ENCODE measurements at regions not wholly inside any gene's neighbourhood (a gene's known extent, or its start where the extent isn't known, plus 50 kb on each side); places are given as distances from the start of the nearest gene placed in this dataset.

DNA sequence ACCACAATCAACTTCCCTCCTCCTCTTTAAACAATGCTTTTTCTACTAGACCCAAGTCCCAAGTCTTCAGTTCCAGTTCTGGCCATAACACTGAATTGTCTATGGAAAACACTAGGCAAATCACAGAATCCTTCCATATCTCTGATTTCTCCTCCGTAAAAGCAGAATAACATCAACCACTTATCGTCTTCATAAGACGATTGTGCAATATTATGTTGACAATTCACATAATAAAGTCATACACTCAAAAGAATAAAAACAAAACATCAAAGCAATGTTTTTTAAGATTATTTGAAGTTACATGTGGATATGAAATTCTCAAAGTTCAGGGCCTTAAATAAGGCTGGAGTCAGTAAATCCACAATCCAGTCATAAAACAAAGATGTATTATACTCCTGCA, 84.4 kb downstream of the MTERF1 start:
- TF ChIP-seq, protein P1, sequence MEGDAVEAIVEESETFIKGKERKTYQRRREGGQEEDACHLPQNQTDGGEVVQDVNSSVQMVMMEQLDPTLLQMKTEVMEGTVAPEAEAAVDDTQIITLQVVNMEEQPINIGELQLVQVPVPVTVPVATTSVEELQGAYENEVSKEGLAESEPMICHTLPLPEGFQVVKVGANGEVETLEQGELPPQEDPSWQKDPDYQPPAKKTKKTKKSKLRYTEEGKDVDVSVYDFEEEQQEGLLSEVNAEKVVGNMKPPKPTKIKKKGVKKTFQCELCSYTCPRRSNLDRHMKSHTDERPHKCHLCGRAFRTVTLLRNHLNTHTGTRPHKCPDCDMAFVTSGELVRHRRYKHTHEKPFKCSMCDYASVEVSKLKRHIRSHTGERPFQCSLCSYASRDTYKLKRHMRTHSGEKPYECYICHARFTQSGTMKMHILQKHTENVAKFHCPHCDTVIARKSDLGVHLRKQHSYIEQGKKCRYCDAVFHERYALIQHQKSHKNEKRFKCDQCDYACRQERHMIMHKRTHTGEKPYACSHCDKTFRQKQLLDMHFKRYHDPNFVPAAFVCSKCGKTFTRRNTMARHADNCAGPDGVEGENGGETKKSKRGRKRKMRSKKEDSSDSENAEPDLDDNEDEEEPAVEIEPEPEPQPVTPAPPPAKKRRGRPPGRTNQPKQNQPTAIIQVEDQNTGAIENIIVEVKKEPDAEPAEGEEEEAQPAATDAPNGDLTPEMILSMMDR (IDR thresholded peaks at IDR 0.05 in 4 of 5, conservative IDR thresholded peaks at IDR 0.05 in 1 of 5) = no peak
- no peak for TF ChIP-seq POLR2A (IDR thresholded peaks at IDR 0.05)
